Uterus (tissue), 3 donors: ENCODE measurements at regions not wholly inside any gene's neighbourhood (a gene's known extent, or its start where the extent isn't known, plus 50 kb on each side); places are given as distances from the start of the nearest gene placed in this dataset.
"Not testable (repeated sequence)": the region's sequence is repeated elsewhere in the genome, so short reads cannot be mapped to it uniquely, and the experiment has no call there.

Experiments used
- DNase-seq, 2 donors: peaks; one replicate each; pipeline ENCODE4 v3.0.0-alpha.2; 2019 to 2020
- H3K27ac ChIP-seq, 2 donors: fragments of 200-600 bp; sonication (generic); 1 replicate in 1 of 2; 2 replicates in 1 of 2; pipeline ENCODE4 v1.5.1; 2016 to 2018
- H3K27me3 ChIP-seq, 2 donors: fragments of 200-600 bp; sonication (generic); one replicate each; pipeline ENCODE4 v1.5.1; 2018 to 2019; ENCODE audit warnings: control low read depth in 1 of 2
- H3K36me3 ChIP-seq, 2 donors: fragments of 200-600 bp; sonication (generic); one replicate each; pipeline ENCODE4 v1.5.1; 2019; ENCODE audit warnings: control low read depth in 1 of 2
- H3K4me1 ChIP-seq, 2 donors: fragments of 200-600 bp; sonication (generic); one replicate each; pipeline ENCODE4 v1.5.1; 2018 to 2019; ENCODE audit warnings: control low read depth in 1 of 2
- H3K4me3 ChIP-seq, 2 donors: fragments of 200-600 bp; sonication (generic); 1 replicate in 1 of 2; 2 replicates in 1 of 2; pipeline ENCODE4 v1.5.1; 2018 to 2019; ENCODE audit warnings: mild to moderate bottlenecking in 1 of 2
- H3K9me3 ChIP-seq, 2 donors: fragments of 200-600 bp; sonication (generic); one replicate each; pipeline ENCODE4 v1.5.1; 2019; ENCODE audit warnings: control low read depth in 1 of 2
- CTCF ChIP-seq, 4 experiments: fragments of 200-600 bp in 2 of 4; fragments of 450-650 bp in 2 of 4; sonication (generic) in 2 of 4; IDR thresholded peaks; one replicate each; pipeline ENCODE4 v1.5.1; 2016 to 2019; ENCODE audit warnings: antibody characterized with exemption in 4 of 4, mild to moderate bottlenecking in 2 of 4, moderate library complexity in 1 of 4
- POLR2A ChIP-seq, 2 donors: fragments of 450-650 bp; IDR thresholded peaks; one replicate each; pipeline ENCODE4 v1.6.1; 2016; ENCODE audit warnings: antibody characterized with exemption in 2 of 2, mild to moderate bottlenecking in 1 of 2, moderate library complexity in 1 of 2
- intact Hi-C: fragments of 100-400 bp; cut with DNase I; formaldehyde crosslinking; loops from one replicate; pipeline ENCODE4 v1.15.1; 2023; ENCODE audit warnings: low total_unique reads
- donor health status: DM: yes; HTN: yes; CAD: no.

DNA sequence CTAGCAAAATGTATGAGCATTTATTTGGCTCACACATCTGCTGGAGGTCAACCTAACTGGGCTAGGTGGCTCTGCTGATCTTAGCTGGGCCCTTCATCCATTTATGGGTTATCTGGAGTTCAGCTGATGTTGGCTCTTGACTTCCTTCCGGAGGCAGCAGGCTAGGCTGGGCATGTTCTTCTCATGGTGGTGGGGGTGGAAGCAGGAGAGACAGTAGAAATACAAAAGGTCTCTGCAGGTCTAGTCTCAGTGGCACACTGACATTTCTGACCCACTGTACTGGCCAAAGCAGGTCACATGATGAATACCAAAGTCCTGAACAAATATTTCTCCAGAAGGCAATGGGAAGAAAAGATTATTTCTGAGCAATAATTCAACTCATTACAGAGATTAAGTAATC, 334.6 kb downstream of the CRPPA start:
- TF ChIP-seq POLR2A (IDR thresholded peaks at IDR 0.05) (no peak), CTCF (IDR thresholded peaks at IDR 0.05) (no peak)
- DNase-seq = no peak
- Histone ChIP-seq H3K4me1 (no peaks in the 10 kb centered on the region), H3K36me3 (no peaks in the 10 kb centered on the region), H3K27ac (no peak overlapping the region), H3K4me3 (no peak overlapping the region), H3K9me3 (no peaks in the 10 kb centered on the region), H3K27me3 (no peaks in the 10 kb centered on the region)
- intact Hi-C loops = no loop called here

GRCh38 chr7:16085780-16086179, 335.6 kb downstream of the CRPPA start:
- intact Hi-C loops = not testable (repeated sequence)

GRCh38 chr7:16084875-16085274, 336.5 kb downstream of the CRPPA start:
- Histone ChIP-seq H3K27me3 (no peaks in the 10 kb centered on the region), H3K4me1 (no peaks in the 10 kb centered on the region), H3K4me3 (no peak overlapping the region), H3K36me3 (no peaks in the 10 kb centered on the region), H3K27ac (no peak overlapping the region), H3K9me3 (no peaks in the 10 kb centered on the region)
- intact Hi-C loops = no loop called here
- no peak for DNase-seq
- no peak for TF ChIP-seq POLR2A (IDR thresholded peaks at IDR 0.05)
- TF ChIP-seq CTCF (IDR thresholded peaks at IDR 0.05) = no peak

More at GRCh38 chr7:16085780-16086179, 335.6 kb downstream of the CRPPA start:
- H3K36me3 ChIP-seq, H3K27me3 ChIP-seq, H3K9me3 ChIP-seq, DNase-seq, H3K4me3 ChIP-seq, H3K4me1 ChIP-seq, H3K27ac ChIP-seq: not testable (repeated sequence)

GRCh38 chr7:16084370-16084769, 337.0 kb downstream of the CRPPA start:
- no peak for TF ChIP-seq POLR2A (IDR thresholded peaks at IDR 0.05)
- Histone ChIP-seq H3K9me3 (no peaks in the 10 kb centered on the region), H3K4me3 (no peak overlapping the region), H3K27ac (no peak overlapping the region), H3K4me1 (no peaks in the 10 kb centered on the region), H3K36me3 (no peaks in the 10 kb centered on the region), H3K27me3 (no peaks in the 10 kb centered on the region)
- intact Hi-C loops = no loop called here
- no peak for DNase-seq

DNA sequence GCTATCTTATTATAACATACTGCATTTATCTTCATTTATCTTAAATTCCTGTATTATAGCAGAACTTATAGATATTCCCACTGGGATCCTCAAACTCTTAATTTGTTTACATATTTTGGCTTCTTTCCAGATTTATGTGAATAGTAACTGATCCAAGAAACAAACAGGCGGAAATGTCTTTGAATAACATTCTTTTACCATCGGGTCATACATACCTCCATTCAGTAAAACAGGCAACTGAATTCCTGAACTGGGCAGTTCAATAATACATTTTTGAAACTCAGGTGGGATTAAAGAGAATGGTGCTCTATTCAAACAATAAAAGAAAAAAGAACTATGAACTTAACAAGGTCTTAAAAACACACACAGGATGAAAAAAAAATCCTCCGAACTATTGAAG, 337.4 kb downstream of the CRPPA start:
- no peaks in the 10 kb centered on the region for H3K36me3 ChIP-seq
- TF ChIP-seq CTCF (IDR thresholded peaks at IDR 0.05) (no peak), POLR2A (IDR thresholded peaks at IDR 0.05) (no peak)
- H3K27me3 ChIP-seq = no peaks in the 10 kb centered on the region
- H3K9me3 ChIP-seq = no peaks in the 10 kb centered on the region
- H3K27ac ChIP-seq = no peak overlapping the region
- no peaks in the 10 kb centered on the region for H3K4me1 ChIP-seq
- intact Hi-C loops = no loop called here
- no peak overlapping the region for H3K4me3 ChIP-seq
- DNase-seq = no peak

DNA sequence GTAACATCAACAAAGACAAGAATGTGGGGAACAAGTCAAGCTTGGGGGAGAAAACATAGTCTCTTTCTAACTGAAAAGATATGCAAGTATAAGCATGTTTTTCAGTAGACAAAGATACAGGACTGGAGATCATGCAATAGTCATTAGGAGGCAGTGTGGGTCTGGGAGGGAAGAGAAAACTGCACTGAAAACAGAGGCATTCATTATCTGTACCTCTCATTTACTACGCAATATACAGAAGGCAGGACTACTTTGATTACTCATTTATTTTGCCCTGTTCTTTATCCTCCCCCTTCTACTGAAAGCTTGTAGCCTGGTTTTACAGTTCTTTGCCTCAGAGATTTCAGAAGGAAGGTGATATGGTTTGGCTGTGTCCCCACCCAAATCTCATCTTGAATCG, 341.2 kb downstream of the CRPPA start:
- Histone ChIP-seq H3K27me3 (no peaks in the 10 kb centered on the region), H3K27ac (no peak overlapping the region), H3K4me3 (no peak overlapping the region), H3K36me3 (no peaks in the 10 kb centered on the region), H3K4me1 (no peaks in the 10 kb centered on the region), H3K9me3 (no peaks in the 10 kb centered on the region)
- DNase-seq = no peak
- TF ChIP-seq POLR2A (IDR thresholded peaks at IDR 0.05) (no peak), CTCF (IDR thresholded peaks at IDR 0.05) (no peak)
- intact Hi-C loops = no loop called here
